ENCODE measurements at regions not wholly inside any gene's neighbourhood (a gene's known extent, or its start where the extent isn't known, plus 50 kb on each side); places are given as distances from the start of the nearest gene placed in this dataset.

GRCh38 chr3:74845081-74845480 lies 230.6 kb upstream of the CNTN3 start:
- TF ChIP-seq CTCF (IDR thresholded peaks at IDR 0.05; ENCODE audit: low read length) (no peak), EZH2 (optimal IDR thresholded peaks at IDR 0.05; ENCODE audit: low read depth, low read length) (no peak), EZH2phosphoT487 (IDR thresholded peaks at IDR 0.05; ENCODE audit: low read length) (no peak)

All from MM.1S (cell line).